KMS-11 (cell line): ENCODE measurements at regions not wholly inside any gene's neighbourhood (a gene's known extent, or its start where the extent isn't known, plus 50 kb on each side); places are given as distances from the start of the nearest gene placed in this dataset.
"Not testable (repeated sequence)": the region's sequence is repeated elsewhere in the genome, so short reads cannot be mapped to it uniquely, and the experiment has no call there.

Source experiments
- H2AFZ ChIP-seq: fragments of 200-600 bp; sonication (generic); 2 replicates; pipeline ENCODE4 v1.6.1; 2016; ENCODE audit warnings: antibody characterized with exemption, mixed run types, low read depth
- H3K27ac ChIP-seq: fragments of 200-600 bp; sonication (generic); 2 replicates; pipeline ENCODE4 v1.6.1; 2016; ENCODE audit warnings: mild to moderate bottlenecking, mixed run types
- H3K27me3 ChIP-seq: fragments of 200-600 bp; sonication (generic); 2 replicates; pipeline ENCODE4 v1.6.1; 2017; ENCODE audit warnings: mild to moderate bottlenecking, low read depth, mixed run types, moderate library complexity; ENCODE audit not compliant: insufficient read depth
- H3K36me3 ChIP-seq: fragments of 200-600 bp; sonication (generic); 2 replicates; pipeline ENCODE4 v1.6.1; 2017; ENCODE audit warnings: mild to moderate bottlenecking, mixed run types; ENCODE audit not compliant: insufficient read depth
- H3K4me1 ChIP-seq: fragments of 200-600 bp; sonication (generic); 2 replicates; pipeline ENCODE4 v1.6.1; 2016; ENCODE audit warnings: mild to moderate bottlenecking, low read depth, mixed run types; ENCODE audit not compliant: poor library complexity, severe bottlenecking
- H3K4me2 ChIP-seq: fragments of 200-600 bp; sonication (generic); 2 replicates; pipeline ENCODE4 v1.7.0; 2016; ENCODE audit warnings: mild to moderate bottlenecking, mixed run types
- H3K4me3 ChIP-seq: fragments of 200-600 bp; sonication (generic); IDR thresholded peaks from 2 replicates; pipeline ENCODE4 v1.6.1; 2017; ENCODE audit warnings: low read depth, low read length, mixed read lengths; ENCODE audit not compliant: insufficient read depth
- H3K79me2 ChIP-seq: fragments of 200-600 bp; sonication (generic); 2 replicates; pipeline ENCODE4 v1.6.1; 2016; ENCODE audit warnings: low read depth, mixed run types; ENCODE audit not compliant: insufficient read depth
- H3K9ac ChIP-seq: fragments of 200-600 bp; sonication (generic); 2 replicates; pipeline ENCODE4 v1.6.1; 2016; ENCODE audit warnings: mild to moderate bottlenecking, mixed run types
- H4K20me1 ChIP-seq: fragments of 200-600 bp; sonication (generic); 2 replicates; pipeline ENCODE4 v1.6.1; 2016; ENCODE audit warnings: mild to moderate bottlenecking, mixed run types; ENCODE audit not compliant: insufficient read depth
- CTCF ChIP-seq: fragments of 200-600 bp; sonication (generic); conservative IDR thresholded peaks from 2 replicates; pipeline ENCODE4 v1.6.1; 2017; ENCODE audit warnings: low read depth, mild to moderate bottlenecking, antibody characterized with exemption, low read length, moderate library complexity, mixed read lengths

GRCh38 chrX:109782994-109783700 lies 50.1 kb upstream of the ACSL4 start:
- Histone ChIP-seq H3K4me3 (no peak overlapping the region), H3K4me1 (peaks cover 39% of the 10 kb centered on the region), H3K27ac (peak overlapping the region; percentile 97), H3K79me2 (no peaks in the 10 kb centered on the region), H3K4me2 (peak overlapping the region; percentile 84), H3K36me3 (no peaks in the 10 kb centered on the region), H3K27me3 (no peaks in the 10 kb centered on the region), H3K9ac (peak overlapping the region; percentile 79), H2AFZ (peak overlapping the region; percentile 86), H4K20me1 (no peaks in the 10 kb centered on the region)
- no peak for TF ChIP-seq CTCF

GRCh38 chrX:109783701-109784079 lies 50.6 kb upstream of the ACSL4 start:
- Histone ChIP-seq H4K20me1 (no peaks in the 10 kb centered on the region), H3K27me3 (no peaks in the 10 kb centered on the region), H3K36me3 (no peaks in the 10 kb centered on the region), H3K4me2 (peak overlapping the region; percentile 84), H2AFZ (peak overlapping the region; percentile 86), H3K9ac (peak overlapping the region; percentile 79; the same call in 1 of the 2 replicates), H3K4me1 (peaks cover 39% of the 10 kb centered on the region), H3K27ac (peak overlapping the region; percentile 97), H3K4me3 (no peak overlapping the region), H3K79me2 (no peaks in the 10 kb centered on the region)
- no peak for TF ChIP-seq CTCF

GRCh38 chrX:109785053-109785452 lies 52.0 kb upstream of the ACSL4 start:
- no peaks in the 10 kb centered on the region for H4K20me1 ChIP-seq
- H3K4me1 ChIP-seq = peaks cover 39% of the 10 kb centered on the region
- H2AFZ ChIP-seq = no peak overlapping the region
- H3K4me3 ChIP-seq = no peak overlapping the region
- no peak overlapping the region for H3K4me2 ChIP-seq
- no peak overlapping the region for H3K9ac ChIP-seq
- no peak for TF ChIP-seq CTCF
- H3K27ac ChIP-seq = no peak overlapping the region
- H3K36me3 ChIP-seq = no peaks in the 10 kb centered on the region
- H3K79me2 ChIP-seq = no peaks in the 10 kb centered on the region
- no peaks in the 10 kb centered on the region for H3K27me3 ChIP-seq

GRCh38 chrX:109790511-109790910 lies 57.5 kb upstream of the ACSL4 start:
- H3K4me2 ChIP-seq, H3K27me3 ChIP-seq, H4K20me1 ChIP-seq, H2AFZ ChIP-seq, H3K36me3 ChIP-seq, H3K4me3 ChIP-seq, H3K79me2 ChIP-seq, H3K9ac ChIP-seq, H3K4me1 ChIP-seq, H3K27ac ChIP-seq: not testable (repeated sequence)

- no peak overlapping the region for H3K27ac ChIP-seq
- H3K36me3 ChIP-seq = no peaks in the 10 kb centered on the region
- no peaks in the 10 kb centered on the region for H3K27me3 ChIP-seq
- no peak overlapping the region for H3K4me2 ChIP-seq
- H2AFZ ChIP-seq = no peak overlapping the region
- no peaks in the 10 kb centered on the region for H3K79me2 ChIP-seq
- no peaks in the 10 kb centered on the region for H4K20me1 ChIP-seq
- H3K9ac ChIP-seq = no peak overlapping the region
- H3K4me1 ChIP-seq = no peaks in the 10 kb centered on the region
- no peak overlapping the region for H3K4me3 ChIP-seq
- no peak for TF ChIP-seq CTCF
Measured at GRCh38 chrX:109793191-109793590, 60.1 kb upstream of the ACSL4 start.
